ENCODE measurements at regions not wholly inside any gene's neighbourhood (a gene's known extent, or its start where the extent isn't known, plus 50 kb on each side); places are given as distances from the start of the nearest gene placed in this dataset.

- TF ChIP-seq GATA3 (IDR thresholded peaks at IDR 0.05; ENCODE audit: low read depth, low read length) (no peak), GATA2 (IDR thresholded peaks at IDR 0.05; ENCODE audit: low read depth, low read length) (no peak)
Observed at GRCh38 chr12:75568801-75569200, 57.4 kb upstream of the KRR1 start.

Measured in SH-SY5Y (cell line).